DMS53 treated with DMSO at 0.1 percent for 48 hours (cell line): ENCODE measurements at regions not wholly inside any gene's neighbourhood (a gene's known extent, or its start where the extent isn't known, plus 50 kb on each side); places are given as distances from the start of the nearest gene placed in this dataset.
A peak's percentile ranks its signal among the peaks of the same experiment; 100 is the strongest.

Source experiments
- DNase-seq: peaks from one replicate; lab custom pipeline; 2025; ENCODE audit not compliant: unreplicated experiment; lab: John Stamatoyannopoulos, UW

DNA sequence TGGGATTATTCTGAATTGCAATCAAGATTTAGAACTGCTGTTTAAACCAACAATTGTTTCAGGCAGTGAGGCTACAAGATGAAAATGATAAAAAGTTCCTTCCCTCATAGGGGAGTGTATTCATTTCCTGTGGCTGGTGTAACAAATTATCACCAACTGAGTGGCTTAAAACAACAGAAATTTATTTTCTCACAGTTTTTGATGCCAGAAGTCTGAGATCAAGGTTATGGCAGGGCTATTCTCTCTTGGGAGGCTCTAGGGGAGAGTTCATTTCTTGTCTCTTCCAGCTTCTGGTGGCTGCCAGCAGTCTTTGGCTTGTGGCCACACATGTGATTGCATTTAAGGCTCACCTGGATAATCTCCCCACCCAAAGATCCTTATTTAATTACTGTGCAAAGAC is 290.5 kb upstream of the ZSWIM2 start:
- no peak for DNase-seq

DNA sequence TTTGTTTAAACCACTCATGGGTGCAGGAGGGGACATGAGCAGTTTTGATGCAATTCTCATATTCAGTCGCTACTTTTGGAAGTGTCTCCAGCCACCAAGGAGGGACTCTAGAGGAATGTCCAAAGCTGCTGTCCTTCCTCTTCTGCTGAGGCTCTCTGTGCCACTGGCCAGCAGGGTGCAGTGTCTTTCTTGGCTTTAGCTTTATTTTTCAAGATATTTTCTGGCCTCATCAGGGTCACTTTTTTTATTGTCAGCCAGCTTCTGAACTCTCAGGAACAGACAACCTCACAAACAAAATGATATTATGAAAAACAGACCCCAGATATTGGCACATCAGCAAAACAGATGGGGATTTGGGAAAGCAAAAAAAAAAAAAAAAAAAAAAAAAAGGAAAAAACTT is 289.3 kb upstream of the ZSWIM2 start:
- DNase-seq: peak; percentile 35

DNA sequence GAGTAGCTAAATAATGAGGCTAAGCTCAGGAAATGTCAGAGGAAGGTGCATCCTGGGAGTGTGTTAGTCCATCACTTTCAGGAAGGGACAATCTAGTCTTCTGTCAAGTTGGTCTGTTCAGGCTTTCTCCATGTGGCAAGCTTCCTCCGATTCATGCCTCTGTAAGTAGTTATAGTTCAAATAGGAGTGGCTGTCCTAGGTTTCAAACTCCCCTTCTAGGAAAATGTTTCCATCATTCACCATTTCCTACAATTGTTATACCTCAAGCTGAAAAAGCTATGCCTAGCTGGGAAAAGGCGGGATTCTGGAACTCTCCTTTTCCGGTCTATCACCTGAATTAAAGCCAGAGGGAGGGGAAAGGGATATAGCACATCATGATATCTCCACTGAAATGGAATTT is 287.7 kb upstream of the ZSWIM2 start:
- no peak for DNase-seq

DNA sequence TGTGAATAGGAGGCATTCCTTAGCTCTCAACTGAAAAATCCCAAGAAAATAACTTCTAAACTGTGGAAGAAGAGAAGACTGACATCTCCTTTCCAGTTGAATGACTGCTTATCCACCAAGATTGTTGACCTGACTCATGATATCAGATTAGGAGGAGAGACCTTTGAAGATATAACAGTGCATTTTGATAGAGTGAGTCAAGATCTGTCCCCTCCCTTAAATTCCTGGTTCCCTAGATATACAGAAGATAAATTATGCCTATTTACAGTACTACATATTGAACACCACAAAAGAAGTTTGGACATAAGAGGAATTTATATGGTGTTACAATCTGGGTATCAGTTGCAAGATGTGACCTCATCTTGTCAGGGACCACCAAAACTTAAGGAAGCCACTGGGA is 285.3 kb upstream of the ZSWIM2 start:
- DNase-seq: no peak

DNA sequence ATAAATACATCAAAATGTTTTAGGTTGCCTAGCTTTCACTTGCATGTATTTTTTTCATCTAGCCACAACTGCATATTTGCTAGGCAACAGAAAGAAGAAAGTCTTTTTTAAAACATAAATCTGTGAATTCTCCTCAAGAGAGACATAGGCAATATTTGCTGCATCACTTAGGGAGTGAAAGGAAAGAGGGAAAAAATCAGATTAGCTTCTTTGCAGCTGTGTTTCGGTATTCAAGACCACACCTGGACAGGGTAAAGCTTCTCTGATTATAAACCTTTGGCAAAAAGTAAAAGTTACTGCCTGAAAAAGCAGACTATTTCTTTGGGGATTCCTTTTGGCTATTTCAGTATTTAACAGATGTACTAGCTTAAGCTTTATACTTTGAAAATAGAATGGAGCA is 280.9 kb upstream of the ZSWIM2 start:
- no peak for DNase-seq

DNA sequence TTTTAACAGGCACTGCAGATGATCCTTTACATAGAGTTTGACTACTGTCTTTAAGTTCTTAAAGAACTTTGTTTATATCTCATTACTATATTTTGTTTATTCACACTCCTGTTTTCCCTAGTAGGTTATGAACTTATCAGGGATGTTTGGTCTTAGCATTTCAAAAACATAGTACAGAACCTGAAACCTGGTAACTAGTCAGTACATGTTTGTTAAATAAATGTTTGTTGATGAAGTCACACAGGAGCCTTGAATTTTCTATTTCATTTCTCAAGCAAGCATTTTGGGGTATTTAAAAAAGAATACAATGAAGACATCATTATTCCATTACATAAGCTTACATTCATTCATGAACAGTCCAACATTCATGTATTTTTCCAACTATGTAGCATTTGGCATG is 280.3 kb upstream of the ZSWIM2 start:
- DNase-seq: no peak

DNA sequence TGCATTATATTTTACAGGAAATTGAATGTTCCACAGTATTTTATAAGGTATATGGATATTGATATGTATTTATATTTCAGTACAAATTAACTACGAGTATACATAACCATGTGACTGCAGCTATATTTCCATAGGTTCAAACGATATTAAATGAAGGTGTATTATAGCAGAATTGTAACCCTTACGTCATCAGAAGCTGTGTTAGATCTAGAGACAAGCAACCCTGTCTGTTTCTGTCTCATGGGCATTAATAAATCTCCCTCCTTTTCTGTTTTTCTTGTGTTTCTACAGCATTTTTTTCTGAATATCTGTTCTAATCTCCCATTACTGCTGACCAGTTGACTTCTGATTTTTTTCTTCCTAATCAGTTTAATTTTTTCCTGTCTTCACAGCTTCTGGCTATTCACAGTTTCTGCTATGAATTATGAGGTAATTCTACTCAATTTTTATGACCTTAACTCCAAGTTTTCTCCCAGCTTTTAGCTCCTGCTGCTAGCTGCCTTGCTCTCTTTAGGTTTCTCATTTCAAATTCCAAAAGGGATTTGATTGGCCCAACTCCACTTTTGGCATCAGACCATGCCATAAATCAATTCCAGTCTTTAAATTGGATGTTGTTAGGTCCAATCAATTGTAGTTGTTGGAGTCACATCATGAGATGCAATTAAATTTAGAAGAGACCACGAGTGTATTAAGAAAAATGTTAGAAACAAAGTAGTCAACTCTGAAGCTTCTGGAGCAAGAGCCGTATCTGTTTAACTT is 277.5 kb upstream of the ZSWIM2 start:
- no peak for DNase-seq

DNA sequence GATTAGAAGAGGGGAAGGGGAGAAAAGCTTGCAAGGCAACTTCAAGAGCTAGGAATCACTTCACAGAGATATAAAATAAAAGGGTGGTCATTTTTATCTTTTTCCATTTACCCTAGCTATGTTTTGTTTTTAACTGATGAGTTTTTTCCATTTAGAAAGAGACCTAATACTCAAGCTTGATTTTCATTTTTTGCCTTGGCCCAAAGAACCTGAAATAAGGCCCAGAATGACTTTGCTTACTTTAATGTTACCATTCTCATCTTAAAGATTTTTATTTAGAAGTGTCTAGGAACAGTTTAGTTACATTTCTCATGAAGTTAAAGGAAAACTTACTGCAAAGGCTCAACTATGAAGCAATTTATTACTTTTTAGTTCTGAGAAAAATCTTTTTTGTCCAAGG is 276.3 kb upstream of the ZSWIM2 start:
- no peak for DNase-seq

DNA sequence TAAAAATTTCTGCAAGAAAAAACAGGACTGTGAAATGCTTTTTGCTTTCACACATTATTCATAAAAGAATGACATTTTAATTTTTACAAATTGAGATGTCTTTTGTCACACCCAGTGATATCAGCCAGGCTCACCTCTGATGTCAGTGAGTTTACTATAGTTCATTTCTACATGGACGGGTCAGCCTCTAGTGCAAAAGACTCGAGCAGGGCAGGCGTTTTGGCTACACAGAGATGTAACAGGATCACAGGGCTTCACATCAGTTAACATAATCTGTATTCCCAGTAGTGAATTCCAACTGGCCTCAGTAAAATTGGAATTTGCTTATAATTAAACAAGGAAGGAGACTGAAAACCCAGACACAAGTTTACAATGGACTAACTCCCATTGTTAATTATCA is 275.6 kb upstream of the ZSWIM2 start:
- no peak for DNase-seq

DNA sequence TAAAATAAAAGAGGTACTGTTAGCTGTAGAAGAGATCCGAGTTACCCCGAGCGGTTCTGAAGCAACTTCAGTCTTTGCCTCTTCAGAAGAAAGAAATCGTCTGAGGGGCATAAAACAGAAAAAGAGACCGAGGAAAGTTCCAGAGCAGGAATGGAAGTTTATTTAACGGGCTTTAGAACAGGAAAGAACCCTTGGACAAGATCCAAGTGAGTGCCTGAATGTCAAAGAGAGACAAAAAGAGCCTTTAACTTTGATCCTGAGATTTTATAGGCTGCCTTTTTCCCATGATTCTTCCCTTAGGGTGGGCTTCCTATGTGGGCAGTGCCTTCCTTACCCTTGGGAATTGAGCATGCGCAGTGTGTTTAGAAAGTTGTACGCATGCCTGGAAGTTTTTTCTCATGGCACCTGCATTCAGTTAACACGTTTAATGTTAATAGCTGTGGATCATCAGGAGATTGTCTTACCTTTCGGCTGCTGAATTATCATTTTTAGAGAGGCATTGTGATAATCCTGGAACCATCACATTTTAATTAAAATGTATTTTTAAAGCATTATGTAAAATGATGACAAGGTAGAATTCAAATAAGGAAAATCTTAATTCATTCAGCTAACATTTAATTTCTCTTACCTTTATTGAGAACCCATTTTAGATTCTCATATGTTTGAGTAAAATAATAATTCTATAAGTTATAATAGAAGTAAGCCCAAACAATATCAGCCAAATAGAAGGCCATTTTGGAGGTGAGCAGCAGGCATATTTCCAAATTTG is 269.5 kb upstream of the ZSWIM2 start:
- DNase-seq: no peak

DNA sequence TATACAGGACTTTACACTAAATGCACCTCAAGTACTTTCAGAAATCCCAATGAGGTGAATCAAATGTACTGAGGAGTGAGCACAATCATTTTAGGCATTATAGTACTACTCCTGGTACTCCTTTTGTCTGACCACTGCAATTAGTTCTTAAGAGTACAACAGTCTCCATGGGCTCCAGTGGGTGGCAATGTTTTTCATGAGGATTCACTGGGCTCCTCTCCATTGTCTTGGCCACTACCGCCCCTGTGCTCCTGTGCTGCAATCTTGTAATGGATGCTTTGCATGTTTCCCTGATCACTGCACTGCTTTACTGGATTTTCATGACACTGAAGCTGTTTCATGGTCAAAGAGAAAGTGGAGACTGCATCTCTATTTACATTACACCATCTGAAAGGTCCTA is 268.5 kb upstream of the ZSWIM2 start:
- DNase-seq: no peak

DNA sequence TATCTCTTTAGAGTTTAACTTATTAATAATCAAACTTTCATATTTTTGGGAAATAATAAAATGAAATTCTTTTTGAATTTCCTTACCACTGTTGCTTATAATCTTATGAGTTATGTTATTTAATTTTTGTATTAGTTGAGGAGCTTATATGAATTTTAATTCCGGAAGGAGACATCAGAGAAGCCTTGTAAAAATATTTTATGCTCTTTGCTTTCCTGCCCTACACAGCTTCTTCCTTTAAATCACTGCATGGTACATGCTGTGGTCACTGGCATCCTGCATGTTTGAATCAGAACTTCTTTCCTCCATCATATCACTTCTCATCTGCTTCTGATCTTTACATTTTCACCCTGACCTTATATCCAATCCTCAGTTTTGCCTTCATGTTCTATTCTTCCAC is 266.7 kb upstream of the ZSWIM2 start:
- DNase-seq: no peak

DNA sequence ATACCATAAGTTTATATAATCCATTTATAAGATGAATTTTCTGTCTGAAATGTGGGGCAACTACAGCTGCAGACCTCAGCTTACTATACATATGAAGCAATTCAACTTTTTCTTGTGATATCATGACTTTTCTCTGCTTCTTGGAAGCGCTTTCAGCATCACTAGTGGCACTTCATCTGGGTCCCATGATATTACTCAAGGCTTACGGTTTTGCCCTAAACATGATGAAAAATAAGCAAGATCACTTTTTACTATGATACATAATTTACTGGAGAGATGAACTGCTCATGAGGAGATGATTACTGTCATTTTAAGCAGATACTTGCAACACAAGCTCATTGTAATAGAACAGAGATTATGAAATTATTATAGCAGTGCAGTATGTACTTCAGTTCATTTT is 258.0 kb upstream of the ZSWIM2 start:
- no peak for DNase-seq

DNA sequence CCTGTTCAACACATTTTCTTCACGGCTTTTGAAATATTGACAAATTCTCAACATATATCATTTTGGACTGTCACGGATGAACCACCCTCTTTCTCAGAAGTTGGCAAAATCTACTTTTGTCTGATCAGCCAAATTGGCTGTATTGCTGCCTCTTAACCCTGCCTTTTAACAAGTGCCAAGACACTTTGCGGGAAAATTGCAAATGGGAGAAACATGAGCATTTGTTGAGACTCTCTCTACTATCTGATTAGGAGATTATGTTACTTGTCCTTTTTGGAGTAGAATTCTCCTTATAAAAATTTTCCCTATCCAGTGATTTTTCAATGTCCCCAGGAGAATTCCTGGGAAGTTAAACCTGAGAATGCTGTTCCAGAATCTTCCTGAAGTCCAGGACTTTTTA is 256.2 kb upstream of the ZSWIM2 start:
- DNase-seq: no peak

DNA sequence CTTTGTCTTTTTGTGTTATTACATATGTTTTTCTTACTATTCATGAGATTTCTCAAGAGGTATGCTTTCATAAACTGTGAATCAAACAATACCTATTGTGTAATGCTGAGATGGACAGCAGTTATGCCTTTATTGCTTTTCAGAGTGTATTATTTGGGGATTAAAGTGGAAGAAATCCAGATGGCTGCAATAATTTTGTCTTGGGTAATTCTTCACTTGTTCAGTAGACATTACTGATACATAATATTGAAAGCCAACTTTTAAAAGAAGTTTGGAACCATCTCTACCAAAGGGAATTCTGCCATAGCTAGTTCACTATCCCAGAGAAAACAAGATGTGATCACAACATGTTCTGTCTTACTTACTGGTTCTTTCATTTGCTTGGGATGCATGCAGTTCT is 253.4 kb upstream of the ZSWIM2 start:
- no peak for DNase-seq

DNA sequence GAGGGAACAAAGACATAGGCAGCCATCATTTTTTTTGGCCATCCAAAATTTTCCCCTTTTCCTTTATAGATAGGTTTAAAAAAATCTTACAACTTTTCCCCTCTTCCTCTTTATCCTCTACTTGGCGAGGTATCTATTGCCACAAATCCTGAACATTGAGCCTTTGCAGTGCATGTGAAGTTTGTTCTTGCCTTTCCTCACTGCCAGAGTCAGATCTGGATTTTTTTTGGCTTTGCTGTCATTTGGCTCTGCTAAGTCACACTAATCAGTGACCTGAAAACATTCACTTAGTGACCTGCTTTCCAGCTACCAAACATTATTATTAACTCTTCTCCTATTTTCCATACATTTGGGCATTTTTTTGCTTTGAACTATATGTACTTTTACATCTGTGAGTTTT is 249.2 kb upstream of the ZSWIM2 start:
- DNase-seq: no peak

DNA sequence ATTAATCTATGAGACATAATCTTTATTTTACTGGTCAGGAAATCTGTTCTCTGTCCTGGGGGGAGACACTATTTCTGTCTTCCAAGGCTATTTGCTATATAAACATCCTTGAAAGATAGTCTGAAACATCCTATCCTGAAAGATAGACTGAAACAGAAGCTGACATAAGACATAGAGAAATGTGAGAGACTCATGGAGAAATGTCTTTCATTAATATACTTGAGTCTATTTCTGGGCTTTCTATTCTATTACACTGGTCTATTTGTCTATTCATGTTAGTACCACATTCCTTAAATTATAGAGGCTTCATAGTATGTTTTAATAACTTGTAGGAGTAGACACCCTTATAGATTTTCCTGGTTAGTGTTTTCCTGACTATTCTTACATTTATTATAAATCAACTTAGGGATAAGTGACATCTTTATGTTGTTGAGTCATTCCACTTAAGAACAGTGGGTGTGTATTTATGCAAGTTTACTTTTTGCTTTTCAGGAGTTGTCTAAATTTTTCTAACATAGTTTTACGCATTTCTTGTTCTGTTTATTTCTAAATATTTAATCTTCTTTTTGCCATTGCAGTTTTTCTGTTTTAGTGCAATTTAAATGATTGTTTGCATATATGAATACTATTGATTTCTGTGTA is 244.9 kb upstream of the ZSWIM2 start:
- DNase-seq: peak; percentile 20

DNA sequence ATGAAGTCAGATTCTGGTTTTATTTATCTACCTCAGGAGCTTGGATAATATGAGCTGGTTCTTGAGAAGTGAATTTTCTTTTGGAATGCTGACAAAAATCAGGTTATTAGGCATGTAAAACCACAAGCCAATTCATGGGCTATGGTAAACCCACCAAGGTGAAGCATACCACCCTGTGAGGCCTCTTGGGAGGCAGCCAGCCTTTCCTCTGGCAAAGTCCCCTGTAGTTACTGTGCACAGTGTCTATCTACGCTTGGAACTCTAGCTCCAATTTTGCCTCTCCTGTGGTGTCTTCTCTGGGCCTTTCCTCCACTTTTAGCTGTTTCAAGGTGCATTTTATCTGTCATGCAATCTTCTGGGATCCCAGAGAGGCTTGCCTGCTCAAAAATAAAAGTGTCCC is 242.7 kb upstream of the ZSWIM2 start:
- no peak for DNase-seq

DNA sequence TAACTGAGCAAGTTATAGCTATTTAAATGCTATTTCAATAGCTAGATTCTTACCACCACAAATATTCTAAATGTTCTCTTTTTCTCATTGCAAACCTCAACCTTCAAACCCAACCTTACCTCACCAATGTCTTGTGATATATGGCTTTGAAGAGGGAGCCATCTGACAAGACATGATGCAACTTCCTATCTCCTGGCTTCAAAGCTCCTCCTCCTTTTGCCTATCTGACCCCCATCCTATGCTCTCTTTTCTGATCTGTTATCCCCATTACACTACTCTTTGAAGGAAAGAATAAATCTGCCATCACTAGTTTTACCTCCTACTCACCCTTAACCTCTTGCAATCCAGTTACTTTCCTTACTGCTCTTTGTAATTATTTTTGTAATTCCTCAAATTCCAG is 235.6 kb upstream of the ZSWIM2 start:
- DNase-seq: no peak

DNA sequence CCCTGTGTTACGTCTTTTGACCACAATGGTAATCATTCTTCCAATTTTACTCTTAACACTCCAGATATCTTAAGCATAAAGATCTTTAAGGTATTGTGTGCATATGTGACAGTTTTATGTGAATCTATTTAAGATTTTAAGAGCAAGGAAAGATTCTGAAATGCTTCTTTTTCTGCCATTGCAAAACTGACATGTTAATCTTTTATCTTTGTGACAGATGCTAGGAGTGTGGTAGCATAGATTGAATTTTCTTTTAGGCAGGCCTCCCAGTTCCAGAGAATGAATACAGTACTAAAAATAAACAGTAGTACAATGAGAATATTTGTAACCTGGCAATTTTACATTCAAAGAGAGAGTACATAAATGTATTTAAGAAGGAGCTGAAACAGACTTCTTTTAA is 232.5 kb upstream of the ZSWIM2 start:
- DNase-seq: no peak

DNA sequence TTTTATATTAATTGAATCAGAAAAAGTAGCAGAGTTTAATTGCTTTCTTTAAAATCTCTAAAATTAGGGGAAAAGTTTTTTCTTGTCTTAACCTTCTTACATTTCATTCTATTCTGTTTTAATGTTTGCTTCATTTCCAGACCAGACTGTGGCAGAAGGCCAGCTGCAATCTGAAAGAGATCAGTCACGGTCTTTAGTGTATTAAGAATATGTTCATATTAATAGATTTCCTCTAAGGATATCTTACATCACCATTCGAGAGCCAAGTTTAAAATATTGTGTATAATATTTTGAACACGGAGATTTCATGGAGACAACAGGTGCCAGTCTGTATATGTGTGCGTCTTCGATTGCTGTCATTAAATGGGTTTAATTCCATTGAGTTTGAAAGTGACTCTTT is 230.9 kb upstream of the ZSWIM2 start:
- no peak for DNase-seq

DNA sequence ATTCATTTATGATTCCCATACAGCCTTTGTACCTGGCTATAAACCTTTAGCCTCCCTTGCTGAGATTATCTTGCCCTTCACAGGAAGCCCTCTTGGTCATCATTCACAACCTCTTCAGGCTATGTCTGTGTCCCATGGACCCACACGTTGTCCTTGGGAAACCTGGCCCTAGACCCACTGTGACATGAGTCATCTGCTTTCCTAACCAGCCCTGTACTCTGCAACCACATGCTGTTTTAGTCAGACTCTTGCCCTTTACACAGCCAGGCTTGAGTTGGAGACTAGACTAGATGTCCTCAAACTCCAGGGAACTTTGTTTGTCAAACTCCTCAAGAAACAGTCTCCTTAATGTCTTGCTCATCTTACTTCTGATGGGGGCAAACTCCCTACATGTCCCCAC is 229.3 kb upstream of the ZSWIM2 start:
- DNase-seq: no peak
